OCI-LY1 (cell line): ENCODE measurements at regions not wholly inside any gene's neighbourhood (a gene's known extent, or its start where the extent isn't known, plus 50 kb on each side); places are given as distances from the start of the nearest gene placed in this dataset.

Experiments used
- CTCF ChIP-seq: fragments of 200-600 bp; sonication (generic), shearing (Covaris generic); IDR thresholded peaks from 2 replicates; pipeline ENCODE4 v1.5.1; 2017; ENCODE audit warnings: mild to moderate bottlenecking, antibody characterized with exemption, low read length, moderate library complexity, mixed read lengths
- EZH2 ChIP-seq: fragments of 200-600 bp; sonication (generic), shearing (Covaris generic); IDR thresholded peaks from 2 replicates; pipeline ENCODE4 v1.8.0; 2017; ENCODE audit warnings: borderline replicate concordance, mixed run types, mild to moderate bottlenecking, antibody characterized with exemption, low read length, moderate library complexity, mixed read lengths

GRCh38 chr5:74257060-74257527, 383.4 kb downstream of the ENC1 start:
- TF ChIP-seq CTCF: no peak
- no peak for TF ChIP-seq EZH2
